Kidney epithelial cell (primary cell): ENCODE measurements at regions not wholly inside any gene's neighbourhood (a gene's known extent, or its start where the extent isn't known, plus 50 kb on each side); places are given as distances from the start of the nearest gene placed in this dataset.

ENCODE experiments used
- DNase-seq: peaks from one replicate; pipeline ENCODE4 v3.0.0-alpha.2; 2010; ENCODE audit warnings: low read depth
- H3K27me3 ChIP-seq: 2 replicates; pipeline ENCODE4 v1.6.0; 2011; ENCODE audit warnings: low read length; ENCODE audit not compliant: control insufficient read depth, insufficient read depth
- H3K36me3 ChIP-seq: 2 replicates; pipeline ENCODE4 v1.5.1; 2011; ENCODE audit warnings: low read length; ENCODE audit not compliant: control insufficient read depth, insufficient read depth
- H3K4me3 ChIP-seq: 2 replicates; pipeline ENCODE4 v1.5.1; 2011; ENCODE audit warnings: low read depth, mild to moderate bottlenecking, control low read depth, low read length
- CTCF ChIP-seq: IDR thresholded peaks from 2 replicates; pipeline ENCODE4 v1.5.1; 2011; ENCODE audit warnings: mild to moderate bottlenecking, moderate library complexity, low read length, control low read depth, inconsistent platforms; ENCODE audit not compliant: insufficient read depth, poor library complexity, severe bottlenecking

GRCh38 chr4:157459785-157460184, 239.3 kb downstream of the GRIA2 start:
- no peak for TF ChIP-seq CTCF
- DNase-seq, result no peak
- H3K36me3 ChIP-seq, result no peaks in the 10 kb centered on the region
- no peak overlapping the region for H3K4me3 ChIP-seq
- H3K27me3 ChIP-seq, result no peaks in the 10 kb centered on the region

GRCh38 chr4:157447195-157447594, 226.7 kb downstream of the GRIA2 start:
- no peak for TF ChIP-seq CTCF
- no peak for DNase-seq
- H3K36me3 ChIP-seq, result no peaks in the 10 kb centered on the region
- H3K4me3 ChIP-seq, result no peak overlapping the region
- no peaks in the 10 kb centered on the region for H3K27me3 ChIP-seq

DNA sequence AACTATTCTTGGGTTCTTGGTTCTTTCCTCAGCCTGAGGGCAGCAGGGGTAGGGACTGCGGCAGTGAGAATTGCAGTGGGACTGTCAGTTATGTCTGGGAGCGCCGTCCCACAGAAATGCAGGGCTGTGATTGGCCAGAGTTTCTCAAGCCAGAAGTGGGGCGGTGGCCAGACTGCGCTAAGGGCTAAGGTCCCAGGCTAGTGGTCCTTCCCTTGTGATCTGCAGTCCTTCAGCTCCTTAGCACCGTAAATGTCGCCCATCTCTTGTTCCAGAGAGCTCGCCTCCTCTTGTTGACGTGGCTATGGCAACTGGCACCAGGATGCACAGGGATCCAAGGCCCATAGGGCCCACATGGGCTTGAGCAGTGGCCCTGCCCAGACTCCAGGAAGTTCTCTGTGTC, 223.5 kb downstream of the GRIA2 start:
- Histone ChIP-seq H3K27me3 (no peaks in the 10 kb centered on the region), H3K36me3 (no peaks in the 10 kb centered on the region), H3K4me3 (no peak overlapping the region)
- no peak for TF ChIP-seq CTCF
- DNase-seq, result no peak

GRCh38 chr4:157443537-157443936, 223.0 kb downstream of the GRIA2 start:
- H3K27me3 ChIP-seq, result no peaks in the 10 kb centered on the region
- no peak overlapping the region for H3K4me3 ChIP-seq
- H3K36me3 ChIP-seq, result no peaks in the 10 kb centered on the region
- DNase-seq, result no peak
- TF ChIP-seq CTCF, result no peak

- Histone ChIP-seq H3K27me3 (no peaks in the 10 kb centered on the region), H3K4me3 (no peak overlapping the region), H3K36me3 (no peaks in the 10 kb centered on the region)
- DNase-seq, result no peak
- no peak for TF ChIP-seq CTCF
Measured at GRCh38 chr4:157425897-157426296, 205.4 kb downstream of the GRIA2 start.

DNA sequence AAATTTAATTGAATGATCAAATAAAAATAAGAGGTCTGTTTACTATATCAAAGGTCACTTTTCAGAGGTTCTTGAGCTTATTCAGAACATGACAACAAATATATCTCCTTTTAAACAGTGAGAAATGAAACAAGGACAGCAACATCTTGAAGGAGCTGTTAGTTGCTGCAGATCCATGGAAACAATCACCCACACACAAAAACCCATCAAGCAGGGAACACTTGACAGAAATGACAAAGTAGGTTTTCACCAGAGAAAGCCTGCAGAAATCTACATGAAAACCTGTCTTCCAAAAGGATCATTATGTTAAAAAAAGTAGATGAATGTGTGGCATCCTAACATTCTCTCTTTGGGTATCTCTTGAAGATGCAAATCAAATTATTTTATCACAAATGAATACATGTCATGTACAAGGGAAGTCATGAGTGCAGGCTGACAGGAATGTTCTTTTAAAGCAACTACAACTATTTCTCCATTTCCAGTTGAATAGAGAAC, 203.0 kb downstream of the GRIA2 start:
- TF ChIP-seq CTCF, result no peak
- no peaks in the 10 kb centered on the region for H3K36me3 ChIP-seq

More for the DNA sequence above, 203.0 kb downstream of the GRIA2 start:
- DNase-seq, result no peak
- H3K27me3 ChIP-seq, result no peaks in the 10 kb centered on the region
- H3K4me3 ChIP-seq, result no peak overlapping the region
